Endothelial cell of umbilical vein (primary cell): ENCODE measurements at regions not wholly inside any gene's neighbourhood (a gene's known extent, or its start where the extent isn't known, plus 50 kb on each side); places are given as distances from the start of the nearest gene placed in this dataset.

Experiments
- BruUV-seq: library from RNA; stranded (reverse); fragments of 400-500 nt; replicated peaks from 2 replicates; lab custom pipeline; 2021; lab: Mats Ljungman, UMichigan
- CTCF ChIA-PET: fragments of 300-600, 350-600 bp; sonication (Branson Sonifier 250); formaldehyde crosslinking; loops from one replicate; lab custom pipeline; 2021; ENCODE audit warnings: antibody characterized with exemption, inconsistent platforms; lab: Charles Lee
- POLR2A ChIA-PET: fragments of 300-600, 350-600 bp; sonication (Branson Sonifier 250); formaldehyde crosslinking; loops from one replicate; lab custom pipeline; 2021; ENCODE audit warnings: antibody characterized with exemption, inconsistent platforms; lab: Charles Lee
- DNase-seq: peaks from one replicate; pipeline ENCODE4 v3.0.0-alpha.2; 2011; ENCODE audit warnings: low read depth, low spot score
- FAIRE-seq: peaks from 2 replicates; lab custom pipeline; 2011; peaks lifted over from hg19 to GRCh38; lab: Jason Lieb, UNC
- H2AFZ ChIP-seq: 2 replicates; pipeline ENCODE4 v1.6.0; 2012; ENCODE audit warnings: low read depth, low read length, control low read depth, inconsistent platforms
- H3K27ac ChIP-seq: 2 replicates; pipeline ENCODE4 v1.5.1; 2011; ENCODE audit warnings: low read depth, mild to moderate bottlenecking, control low read depth, low read length, moderate library complexity; ENCODE audit not compliant: insufficient read depth
- H3K27me3 ChIP-seq, 2 experiments: 2 replicates each; pipeline versions ENCODE4 v1.6.0 to v1.6.1; 2011; ENCODE audit warnings: low read length in 2 of 2, mixed read lengths in 1 of 2; ENCODE audit not compliant: control insufficient read depth in 2 of 2, insufficient read depth in 2 of 2
- H3K36me3 ChIP-seq, 2 experiments: 2 replicates in 1 of 2; 3 replicates in 1 of 2; pipeline ENCODE4 v1.5.1; 2011; ENCODE audit warnings: low read length in 2 of 2, mild to moderate bottlenecking in 1 of 2, moderate library complexity in 1 of 2; ENCODE audit not compliant: control insufficient read depth in 2 of 2, insufficient read depth in 2 of 2; ENCODE audit errors: extremely low read depth in 1 of 2
- H3K4me1 ChIP-seq: 3 replicates; pipeline ENCODE4 v1.5.1; 2011; ENCODE audit warnings: mild to moderate bottlenecking, low read length; ENCODE audit not compliant: control insufficient read depth, insufficient read depth; ENCODE audit errors: extremely low read depth
- H3K4me2 ChIP-seq: 2 replicates; pipeline ENCODE4 v1.6.1; 2011; ENCODE audit warnings: low read length, control low read depth, mixed read lengths; ENCODE audit not compliant: insufficient read depth
- H3K4me3 ChIP-seq, 3 experiments: fragments of 200-600 bp in 1 of 3; sonication (generic), shearing (Covaris generic) in 1 of 3; replicated peaks in 1 of 3; 2 replicates each; pipeline ENCODE4 v1.5.1; 2011 to 2016; ENCODE audit warnings: control low read depth in 3 of 3, low read length in 3 of 3, mild to moderate bottlenecking in 2 of 3, inconsistent platforms in 1 of 3, low read depth in 1 of 3, moderate library complexity in 1 of 3; ENCODE audit not compliant: insufficient read depth in 1 of 3
- H3K79me2 ChIP-seq: 2 replicates; pipeline ENCODE4 v1.6.0; 2012; ENCODE audit warnings: low read length, inconsistent platforms; ENCODE audit not compliant: control insufficient read depth, insufficient read depth
- H3K9ac ChIP-seq: replicated peaks from 2 replicates; pipeline ENCODE3; 2011; ENCODE audit warnings: low read length, control low read depth; ENCODE audit not compliant: insufficient read depth; ENCODE audit errors: extremely low read depth
- H3K9me1 ChIP-seq: replicated peaks from 3 replicates; pipeline ENCODE4 v1.6.0; 2011; ENCODE audit warnings: mild to moderate bottlenecking, low read length; ENCODE audit not compliant: control insufficient read depth, insufficient read depth; ENCODE audit errors: extremely low read depth
- H3K9me3 ChIP-seq: replicated peaks from 2 replicates; pipeline ENCODE4 v1.5.1; 2012; ENCODE audit warnings: low read length, inconsistent platforms; ENCODE audit not compliant: control insufficient read depth, insufficient read depth
- H4K20me1 ChIP-seq: replicated peaks from 2 replicates; pipeline ENCODE3; 2011; ENCODE audit warnings: mild to moderate bottlenecking, low read length; ENCODE audit not compliant: control insufficient read depth, insufficient read depth; ENCODE audit errors: extremely low read depth
- EZH2 ChIP-seq: IDR thresholded peaks from 2 replicates; pipeline ENCODE4 v1.6.1; 2012; ENCODE audit warnings: borderline replicate concordance, low read depth, mild to moderate bottlenecking, moderate library complexity, low read length, inconsistent platforms; ENCODE audit not compliant: severe bottlenecking
- FOS ChIP-seq: IDR thresholded peaks from 2 replicates; pipeline ENCODE4 v1.6.1; 2011; ENCODE audit warnings: mild to moderate bottlenecking, low read length, moderate library complexity, borderline replicate concordance; ENCODE audit not compliant: insufficient read depth
- GATA2 ChIP-seq: IDR thresholded peaks from 2 replicates; pipeline ENCODE4 v1.7.0; 2011; ENCODE audit warnings: low read depth, mild to moderate bottlenecking, moderate library complexity, mixed read lengths, low read length; ENCODE audit not compliant: insufficient read length, insufficient read depth
- JUN ChIP-seq: IDR thresholded peaks from 2 replicates; pipeline ENCODE4 v1.6.1; 2011; ENCODE audit warnings: borderline replicate concordance, low read depth; ENCODE audit not compliant: insufficient read length, insufficient read depth
- MAX ChIP-seq: IDR thresholded peaks from 2 replicates; pipeline ENCODE4 v1.6.1; 2011; ENCODE audit not compliant: insufficient read depth, insufficient read length
- MYC ChIP-seq: IDR thresholded peaks from one replicate; pipeline ENCODE4 v1.6.1; 2011; ENCODE audit warnings: mild to moderate bottlenecking, low read depth, low read length
- POLR2A ChIP-seq: IDR thresholded peaks from 2 replicates; pipeline ENCODE4 v1.6.1; 2012; ENCODE audit warnings: low read depth, mild to moderate bottlenecking, control low read depth, low read length
- POLR2AphosphoS5 ChIP-seq: IDR thresholded peaks from 2 replicates; pipeline ENCODE4 v1.6.1; 2012; ENCODE audit warnings: low read depth, mild to moderate bottlenecking, control low read depth, low read length, moderate library complexity; ENCODE audit not compliant: insufficient read depth
- dilution Hi-C: fragments of 300-500 bp; cut with MboI; formaldehyde crosslinking; loops from one replicate; pipeline ENCODE4 v1.15.0; 2019; ENCODE audit warnings: low sequenced_read_pairs; ENCODE audit not compliant: extremely low pct_ligation_motif_present
- intact Hi-C: fragments of 100-400 bp; cut with micrococcal nuclease; formaldehyde crosslinking; loops from one replicate; pipeline ENCODE4 v1.10.0; 2022
- TF ChIP-seq, protein P1 (sequence below), 2 donors: IDR thresholded peaks; 1 replicate in 1 of 2; 2 replicates in 1 of 2; pipeline ENCODE4 v1.5.1; 2011; ENCODE audit warnings: low read length in 2 of 2, mild to moderate bottlenecking in 2 of 2, moderate library complexity in 2 of 2, control low read depth in 1 of 2, inconsistent platforms in 1 of 2, low read depth in 1 of 2; ENCODE audit not compliant: insufficient read depth in 1 of 2; ENCODE audit errors: extremely low read depth in 1 of 2

GRCh38 chrX:116824785-116825184 lies 362.0 kb upstream of the CT83 start:
- Histone ChIP-seq H3K4me1 (no peaks in the 10 kb centered on the region), H3K4me2 (no peak overlapping the region), H4K20me1 (no peaks in the 10 kb centered on the region), H3K79me2 (no peaks in the 10 kb centered on the region), H3K27me3 (no peaks in the 10 kb centered on the region), H3K9me3 (no peaks in the 10 kb centered on the region), H2AFZ (no peak overlapping the region), H3K27ac (no peak overlapping the region), H3K9ac (no peak overlapping the region), H3K36me3 (no peaks in the 10 kb centered on the region), H3K9me1 (no peaks in the 10 kb centered on the region), H3K4me3 (no peak overlapping the region)
- intact Hi-C loops (no loop called here), dilution Hi-C loops (no loop called here)
- POLR2A ChIA-PET: no interaction called here
- BruUV-seq: no TSS peak
- FAIRE-seq (no peak), DNase-seq (no peak)
- CTCF ChIA-PET: no interaction called here
- TF ChIP-seq POLR2A (no peak), FOS (no peak), GATA2 (no peak), MAX (no peak), JUN (no peak), MYC (no peak), EZH2 (no peak), POLR2AphosphoS5 (no peak)
- TF ChIP-seq, protein P1, sequence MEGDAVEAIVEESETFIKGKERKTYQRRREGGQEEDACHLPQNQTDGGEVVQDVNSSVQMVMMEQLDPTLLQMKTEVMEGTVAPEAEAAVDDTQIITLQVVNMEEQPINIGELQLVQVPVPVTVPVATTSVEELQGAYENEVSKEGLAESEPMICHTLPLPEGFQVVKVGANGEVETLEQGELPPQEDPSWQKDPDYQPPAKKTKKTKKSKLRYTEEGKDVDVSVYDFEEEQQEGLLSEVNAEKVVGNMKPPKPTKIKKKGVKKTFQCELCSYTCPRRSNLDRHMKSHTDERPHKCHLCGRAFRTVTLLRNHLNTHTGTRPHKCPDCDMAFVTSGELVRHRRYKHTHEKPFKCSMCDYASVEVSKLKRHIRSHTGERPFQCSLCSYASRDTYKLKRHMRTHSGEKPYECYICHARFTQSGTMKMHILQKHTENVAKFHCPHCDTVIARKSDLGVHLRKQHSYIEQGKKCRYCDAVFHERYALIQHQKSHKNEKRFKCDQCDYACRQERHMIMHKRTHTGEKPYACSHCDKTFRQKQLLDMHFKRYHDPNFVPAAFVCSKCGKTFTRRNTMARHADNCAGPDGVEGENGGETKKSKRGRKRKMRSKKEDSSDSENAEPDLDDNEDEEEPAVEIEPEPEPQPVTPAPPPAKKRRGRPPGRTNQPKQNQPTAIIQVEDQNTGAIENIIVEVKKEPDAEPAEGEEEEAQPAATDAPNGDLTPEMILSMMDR (IDR thresholded peaks at IDR 0.05; ENCODE audit: extremely low read depth in 1 of 2, insufficient read depth in 1 of 2, low read depth in 1 of 2, low read length in 2 of 2): no peak
